Ovary (tissue), 7 donors: ENCODE measurements at regions not wholly inside any gene's neighbourhood (a gene's known extent, or its start where the extent isn't known, plus 50 kb on each side); places are given as distances from the start of the nearest gene placed in this dataset.

ENCODE experiments used
- DNase-seq, 5 donors: peaks; one replicate each; pipeline ENCODE4 v3.0.0-alpha.2; 2019 to 2020
- H3K27ac ChIP-seq, 2 donors: fragments of 200-600 bp; one replicate each; pipeline versions ENCODE4 v1.5.1 to v1.8.0; 2019 to 2022
- H3K27me3 ChIP-seq: fragments of 200-600 bp; one replicate; pipeline ENCODE4 v1.8.0; 2022
- H3K36me3 ChIP-seq: fragments of 200-600 bp; sonication (generic); one replicate; pipeline ENCODE4 v1.5.1; 2019
- H3K4me1 ChIP-seq: one replicate; pipeline ENCODE4 v1.8.1; 2013; ENCODE audit warnings: mild to moderate bottlenecking, moderate library complexity; ENCODE audit not compliant: insufficient read depth
- H3K4me3 ChIP-seq: fragments of 200-600 bp; sonication (generic); one replicate; pipeline ENCODE4 v1.5.1; 2017
- H3K9me3 ChIP-seq, 2 donors: fragments of 200-600 bp in 1 of 2; sonication (generic) in 1 of 2; one replicate each; pipeline versions ENCODE4 v1.5.1 to v1.8.1; 2013 to 2019; ENCODE audit warnings: mild to moderate bottlenecking in 1 of 2, moderate library complexity in 1 of 2
- EP300 ChIP-seq: sonication (generic); formaldehyde crosslinking; IDR thresholded peaks from one replicate; pipeline ENCODE4 v1.6.1; 2017; ENCODE audit warnings: antibody characterized with exemption
- POLR2A ChIP-seq: fragments of 450-650 bp; IDR thresholded peaks from one replicate; pipeline ENCODE4 v1.6.1; 2017; ENCODE audit warnings: antibody characterized with exemption, mild to moderate bottlenecking, moderate library complexity
- WGBS, 3 donors: extraction: QIAGEN DNeasy Blood & Tissue Kit in 1 of 3; methylation state at CpG; one replicate each; pipeline versions ENCODE4 v1.1.5 to v1.1.7; 2013 to 2017; 5-methylcytosine and 5-hydroxymethylcytosine counted together
- intact Hi-C, 4 donors: fragments of 100-400 bp; cut with DNase I; formaldehyde crosslinking; loops; one replicate each; pipeline versions ENCODE4 v1.11.0 to v1.15.1; 2022 to 2023
- TF ChIP-seq, protein P1 (sequence below), 3 donors: fragments of 450-650 bp in 2 of 3; fragments of 200-600 bp in 1 of 3; IDR thresholded peaks; one replicate each; pipeline versions ENCODE4 v1.5.1 to v1.8.0; 2016 to 2022; ENCODE audit warnings: antibody characterized with exemption in 3 of 3, mild to moderate bottlenecking in 1 of 3
- donor health status: DM: no; HTN: no; CAD: no; lungs with moderate emphysema.
- donor health status: DM: no; HTN: no; CAD: no.
- donor health status: Bipolar disorder and iron deficiency.
- donor health status: DM: no; HTN: no; CAD: no.
- donor health status: DM: yes; HTN: yes; CAD: no.

DNA sequence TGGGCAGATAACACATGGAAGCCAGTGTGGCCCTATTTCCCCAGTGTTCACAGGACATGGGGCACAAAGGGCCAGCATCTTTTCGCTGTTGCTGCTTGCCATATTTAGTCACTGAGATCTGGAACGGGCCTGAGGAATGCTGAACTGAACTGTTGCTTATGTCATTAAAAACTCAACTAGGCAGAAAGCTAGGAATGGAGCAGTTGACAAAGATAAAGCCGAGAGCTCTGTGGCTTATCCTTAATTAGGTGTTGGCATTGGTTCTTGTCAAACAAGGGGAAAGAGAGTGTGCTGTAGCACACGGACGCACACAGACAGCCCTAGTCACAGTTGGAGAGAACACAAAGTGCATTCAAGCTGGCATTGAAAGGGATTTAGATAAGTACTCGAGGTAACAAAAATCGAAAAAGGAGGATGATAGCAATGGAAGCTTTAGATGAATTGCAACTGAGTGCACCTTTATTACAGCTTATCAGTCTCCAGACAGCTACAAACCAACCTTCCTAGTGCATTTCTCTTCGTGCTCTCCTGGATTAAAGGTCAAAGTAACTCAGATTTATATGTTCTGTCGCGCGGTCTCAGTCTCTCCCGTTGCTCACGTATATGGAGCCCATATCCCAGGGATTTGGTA lies 450.2 kb upstream of the ZNF608 start:
- Histone ChIP-seq H3K27me3 (no peaks in the 10 kb centered on the region), H3K36me3 (no peaks in the 10 kb centered on the region), H3K4me1 (peaks cover 2% of the 10 kb centered on the region), H3K9me3 (no peaks in the 10 kb centered on the region), H3K27ac (no peak overlapping the region), H3K4me3 (no peak overlapping the region)
- WGBS, 3 donors, result 73 to 74% (median 73%) methylated on average over 13 of the region's 13 CpGs
- intact Hi-C loops, result no loop called here
- TF ChIP-seq EP300 (no peak), POLR2A (no peak)
- TF ChIP-seq, protein P1, sequence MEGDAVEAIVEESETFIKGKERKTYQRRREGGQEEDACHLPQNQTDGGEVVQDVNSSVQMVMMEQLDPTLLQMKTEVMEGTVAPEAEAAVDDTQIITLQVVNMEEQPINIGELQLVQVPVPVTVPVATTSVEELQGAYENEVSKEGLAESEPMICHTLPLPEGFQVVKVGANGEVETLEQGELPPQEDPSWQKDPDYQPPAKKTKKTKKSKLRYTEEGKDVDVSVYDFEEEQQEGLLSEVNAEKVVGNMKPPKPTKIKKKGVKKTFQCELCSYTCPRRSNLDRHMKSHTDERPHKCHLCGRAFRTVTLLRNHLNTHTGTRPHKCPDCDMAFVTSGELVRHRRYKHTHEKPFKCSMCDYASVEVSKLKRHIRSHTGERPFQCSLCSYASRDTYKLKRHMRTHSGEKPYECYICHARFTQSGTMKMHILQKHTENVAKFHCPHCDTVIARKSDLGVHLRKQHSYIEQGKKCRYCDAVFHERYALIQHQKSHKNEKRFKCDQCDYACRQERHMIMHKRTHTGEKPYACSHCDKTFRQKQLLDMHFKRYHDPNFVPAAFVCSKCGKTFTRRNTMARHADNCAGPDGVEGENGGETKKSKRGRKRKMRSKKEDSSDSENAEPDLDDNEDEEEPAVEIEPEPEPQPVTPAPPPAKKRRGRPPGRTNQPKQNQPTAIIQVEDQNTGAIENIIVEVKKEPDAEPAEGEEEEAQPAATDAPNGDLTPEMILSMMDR (IDR thresholded peaks at IDR 0.05), result no peak
- DNase-seq, result no peak

DNA sequence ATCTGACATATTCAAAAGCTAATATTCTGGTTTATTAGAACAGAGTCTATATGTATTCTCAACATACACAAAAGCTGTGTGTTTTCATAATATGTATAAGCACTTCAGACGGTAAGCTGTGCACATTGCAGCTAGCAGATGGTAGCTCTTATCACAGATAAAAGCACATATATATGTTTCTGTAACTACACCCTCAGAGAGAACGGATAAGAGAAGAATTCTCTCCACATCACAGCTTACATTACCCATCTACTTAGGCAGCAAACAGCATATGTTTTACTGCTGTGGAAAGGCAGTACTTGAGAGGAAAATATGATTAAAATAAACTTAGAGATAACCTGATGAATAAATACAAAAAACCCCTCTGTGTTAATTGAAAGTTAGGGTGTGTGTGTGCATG lies 450.9 kb upstream of the ZNF608 start:
- Histone ChIP-seq H3K4me3 (no peak overlapping the region), H3K9me3 (no peaks in the 10 kb centered on the region), H3K4me1 (peaks cover 2% of the 10 kb centered on the region), H3K27me3 (no peaks in the 10 kb centered on the region), H3K36me3 (no peaks in the 10 kb centered on the region), H3K27ac (no peak overlapping the region)
- intact Hi-C loops, result no loop called here
- DNase-seq, result no peak
- 56 to 74% (median 68%) methylated on average over 2 of the region's 2 CpGs for WGBS, 3 donors
- TF ChIP-seq POLR2A, result no peak
- TF ChIP-seq, protein P1 (IDR thresholded peaks at IDR 0.05), result no peak
- TF ChIP-seq EP300, result no peak

DNA sequence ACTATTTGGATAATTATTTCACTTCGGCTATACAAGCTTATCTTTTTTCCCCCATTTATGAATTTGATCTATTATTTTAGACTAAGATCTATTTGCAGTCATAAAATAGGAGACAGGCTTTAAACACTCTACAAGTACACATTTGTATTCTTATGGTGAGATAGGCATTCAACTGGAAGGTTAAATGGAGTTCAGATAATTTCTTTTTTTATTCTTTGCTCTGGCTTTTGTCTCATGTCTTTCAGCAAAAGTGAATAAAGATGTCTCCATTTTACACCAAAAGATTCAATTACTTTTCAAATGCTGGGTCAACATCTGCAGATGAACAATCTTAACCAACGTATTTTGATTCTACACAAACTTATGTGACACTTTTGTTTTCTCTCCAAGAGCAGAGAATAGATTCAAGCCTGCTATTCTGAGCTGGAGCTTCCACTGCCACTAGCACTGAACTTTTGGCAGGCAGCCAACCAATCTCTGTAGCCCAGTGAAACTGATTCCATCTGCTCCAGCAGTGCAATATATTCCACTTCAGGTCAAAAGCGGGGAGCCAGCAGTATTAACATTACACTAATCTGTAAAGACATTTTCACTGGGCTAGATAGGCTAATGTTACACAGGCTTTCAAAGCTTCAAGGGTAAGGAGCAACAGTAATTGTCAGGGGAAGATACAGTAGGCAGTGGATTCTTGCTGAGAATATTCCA lies 452.0 kb upstream of the ZNF608 start:
- Histone ChIP-seq H3K27me3 (no peaks in the 10 kb centered on the region), H3K4me3 (no peak overlapping the region), H3K9me3 (no peaks in the 10 kb centered on the region), H3K4me1 (peaks cover 2% of the 10 kb centered on the region), H3K27ac (no peak overlapping the region), H3K36me3 (no peaks in the 10 kb centered on the region)
- WGBS, 3 donors, result 32 to 42% (median 35%) methylated on average over 3 of the region's 3 CpGs
- DNase-seq, result peak; percentile 44 to 73 (median 52)
- TF ChIP-seq EP300, result no peak
- TF ChIP-seq POLR2A, result no peak
- TF ChIP-seq, protein P1 (IDR thresholded peaks at IDR 0.05), result no peak
- intact Hi-C loops, result no loop called here

DNA sequence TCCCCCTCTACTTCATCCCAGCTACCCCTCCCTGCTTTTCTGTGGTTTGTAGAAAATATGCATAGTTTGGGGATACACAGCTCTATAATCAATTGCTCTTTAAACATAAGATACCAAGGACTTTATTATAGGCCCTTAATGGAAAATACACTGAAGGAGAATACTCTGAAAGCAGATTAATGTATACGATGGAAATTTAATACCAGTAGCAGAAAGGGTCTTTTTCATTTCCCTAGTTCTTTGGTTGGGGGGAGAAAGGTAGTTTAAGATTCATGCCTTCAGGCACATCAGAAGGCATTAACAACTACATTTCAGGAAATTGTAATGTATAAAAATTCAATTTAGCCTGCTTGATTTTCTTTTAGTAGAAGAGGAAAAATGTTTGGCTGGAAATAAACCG lies 452.9 kb upstream of the ZNF608 start:
- Histone ChIP-seq H3K27me3 (no peaks in the 10 kb centered on the region), H3K9me3 (no peaks in the 10 kb centered on the region), H3K36me3 (no peaks in the 10 kb centered on the region), H3K4me1 (peaks cover 2% of the 10 kb centered on the region), H3K4me3 (no peak overlapping the region), H3K27ac (no peak overlapping the region)
- no peak for TF ChIP-seq EP300
- TF ChIP-seq, protein P1 (IDR thresholded peaks at IDR 0.05), result no peak
- TF ChIP-seq POLR2A, result no peak
- WGBS, 3 donors, result 77 to 87% (median 86%) methylated on average over 2 of the region's 2 CpGs
- intact Hi-C loops, result no loop called here
- no peak for DNase-seq
